OCI-LY3 (cell line): ENCODE measurements at regions not wholly inside any gene's neighbourhood (a gene's known extent, or its start where the extent isn't known, plus 50 kb on each side); places are given as distances from the start of the nearest gene placed in this dataset.

Source experiments
- EZH2phosphoT487 ChIP-seq: fragments of 200-600 bp; shearing (Covaris generic); IDR thresholded peaks from 2 replicates; pipeline ENCODE4 v1.6.1; 2018; ENCODE audit warnings: antibody characterized with exemption, mixed run types, low read depth
- TF ChIP-seq, protein P1 (sequence below): fragments of 200-600, 300-600 bp; sonication (generic); IDR thresholded peaks from 2 replicates; pipeline ENCODE4 v1.5.1; 2014; ENCODE audit warnings: antibody characterized with exemption, low read length, low read depth

DNA sequence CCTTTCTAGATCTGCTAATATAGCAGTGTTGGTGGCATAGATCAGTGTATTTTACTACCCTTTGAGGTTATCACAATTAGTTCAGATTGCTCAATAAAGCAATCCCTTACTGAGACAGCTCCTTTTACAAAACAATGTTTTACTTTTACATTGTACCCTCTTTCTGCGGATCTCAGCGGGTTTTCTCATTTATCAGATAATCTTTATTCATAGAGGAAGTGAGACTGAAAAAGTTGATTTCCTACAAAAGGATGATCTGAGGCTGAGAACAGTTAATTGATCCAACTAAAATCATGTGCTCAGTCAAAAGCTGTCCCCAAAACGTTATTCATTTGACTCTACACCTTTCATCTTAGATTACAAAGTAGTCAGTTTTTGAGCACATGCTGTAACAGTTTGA, 2319.9 kb downstream of the LRRC4C start:
- TF ChIP-seq, protein P1, sequence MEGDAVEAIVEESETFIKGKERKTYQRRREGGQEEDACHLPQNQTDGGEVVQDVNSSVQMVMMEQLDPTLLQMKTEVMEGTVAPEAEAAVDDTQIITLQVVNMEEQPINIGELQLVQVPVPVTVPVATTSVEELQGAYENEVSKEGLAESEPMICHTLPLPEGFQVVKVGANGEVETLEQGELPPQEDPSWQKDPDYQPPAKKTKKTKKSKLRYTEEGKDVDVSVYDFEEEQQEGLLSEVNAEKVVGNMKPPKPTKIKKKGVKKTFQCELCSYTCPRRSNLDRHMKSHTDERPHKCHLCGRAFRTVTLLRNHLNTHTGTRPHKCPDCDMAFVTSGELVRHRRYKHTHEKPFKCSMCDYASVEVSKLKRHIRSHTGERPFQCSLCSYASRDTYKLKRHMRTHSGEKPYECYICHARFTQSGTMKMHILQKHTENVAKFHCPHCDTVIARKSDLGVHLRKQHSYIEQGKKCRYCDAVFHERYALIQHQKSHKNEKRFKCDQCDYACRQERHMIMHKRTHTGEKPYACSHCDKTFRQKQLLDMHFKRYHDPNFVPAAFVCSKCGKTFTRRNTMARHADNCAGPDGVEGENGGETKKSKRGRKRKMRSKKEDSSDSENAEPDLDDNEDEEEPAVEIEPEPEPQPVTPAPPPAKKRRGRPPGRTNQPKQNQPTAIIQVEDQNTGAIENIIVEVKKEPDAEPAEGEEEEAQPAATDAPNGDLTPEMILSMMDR = no peak
- TF ChIP-seq EZH2phosphoT487 = no peak
